Mammary epithelial cell (primary cell): ENCODE measurements at regions not wholly inside any gene's neighbourhood (a gene's known extent, or its start where the extent isn't known, plus 50 kb on each side); places are given as distances from the start of the nearest gene placed in this dataset.

ENCODE experiments used
- CTCF ChIP-seq, 2 donors: IDR thresholded peaks in 1 of 2; conservative IDR thresholded peaks in 1 of 2; 2 replicates each; pipeline ENCODE4 v1.5.1; 2011 to 2012; ENCODE audit warnings: inconsistent platforms in 2 of 2, low read length in 2 of 2, mild to moderate bottlenecking in 2 of 2, control low read depth in 1 of 2, low read depth in 1 of 2; ENCODE audit not compliant: insufficient read depth in 1 of 2; ENCODE audit errors: extremely low read depth in 1 of 2
- EZH2 ChIP-seq: IDR thresholded peaks from 2 replicates; pipeline ENCODE4 v1.6.1; 2012; ENCODE audit warnings: low read length, inconsistent platforms, borderline replicate concordance

GRCh38 chr20:53671370-53671769, 77.7 kb upstream of the ZNF217 start:
- no peak for TF ChIP-seq CTCF (conservative IDR thresholded peaks at IDR 0.05 in 1 of 2, IDR thresholded peaks at IDR 0.05 in 1 of 2; ENCODE audit: extremely low read depth in 1 of 2, insufficient read depth in 1 of 2, low read depth in 1 of 2, low read length in 2 of 2)
- TF ChIP-seq EZH2: no peak
